Mucosa of descending colon (tissue), 3 donors: ENCODE measurements at regions not wholly inside any gene's neighbourhood (a gene's known extent, or its start where the extent isn't known, plus 50 kb on each side); places are given as distances from the start of the nearest gene placed in this dataset.

Experiments used
- ATAC-seq: fragments of 200-7000 bp; cut with Tn5 transposase; one replicate; pipeline ENCODE4 v1.9.1; 2020; ENCODE audit warnings: mild to moderate bottlenecking, moderate library complexity
- DNase-seq, 3 donors: peaks; one replicate each; pipeline ENCODE4 v3.0.0-alpha.2; 2020
- H3K36me3 ChIP-seq: fragments of 200-600 bp; one replicate; pipeline ENCODE4 v1.8.0; 2021; ENCODE audit warnings: low read depth, mild to moderate bottlenecking
- H3K4me1 ChIP-seq: fragments of 200-600 bp; one replicate; pipeline ENCODE4 v1.8.0; 2021; ENCODE audit warnings: low read depth, mild to moderate bottlenecking
- H3K4me3 ChIP-seq: fragments of 200-600 bp; one replicate; pipeline ENCODE4 v1.8.0; 2021; ENCODE audit warnings: mild to moderate bottlenecking
- H3K9me3 ChIP-seq: fragments of 200-600 bp; one replicate; pipeline ENCODE4 v1.8.0; 2021; ENCODE audit warnings: mild to moderate bottlenecking
- intact Hi-C, 2 donors: fragments of 100-400 bp; cut with DNase I in 1 of 2; cut with micrococcal nuclease in 1 of 2; formaldehyde crosslinking; loops; one replicate each; pipeline versions ENCODE4 v1.11.0 to v1.11.1; 2022; cut with DNase I, micrococcal nuclease
- TF ChIP-seq, protein P1 (sequence below): fragments of 200-600 bp; IDR thresholded peaks from one replicate; pipeline ENCODE4 v1.8.0; 2022; ENCODE audit warnings: antibody characterized with exemption, mild to moderate bottlenecking
- donor health status: DM: no; HTN: no; CAD: no; lungs with moderate emphysema.
- donor health status: DM: no; HTN: no; CAD: no.
- donor health status: DM: no; HTN: yes; CAD: no.

- Histone ChIP-seq H3K36me3 (no peaks in the 10 kb centered on the region), H3K4me3 (no peak overlapping the region), H3K4me1 (no peaks in the 10 kb centered on the region), H3K9me3 (no peaks in the 10 kb centered on the region)
- intact Hi-C loops: no loop called here
- TF ChIP-seq, protein P1, sequence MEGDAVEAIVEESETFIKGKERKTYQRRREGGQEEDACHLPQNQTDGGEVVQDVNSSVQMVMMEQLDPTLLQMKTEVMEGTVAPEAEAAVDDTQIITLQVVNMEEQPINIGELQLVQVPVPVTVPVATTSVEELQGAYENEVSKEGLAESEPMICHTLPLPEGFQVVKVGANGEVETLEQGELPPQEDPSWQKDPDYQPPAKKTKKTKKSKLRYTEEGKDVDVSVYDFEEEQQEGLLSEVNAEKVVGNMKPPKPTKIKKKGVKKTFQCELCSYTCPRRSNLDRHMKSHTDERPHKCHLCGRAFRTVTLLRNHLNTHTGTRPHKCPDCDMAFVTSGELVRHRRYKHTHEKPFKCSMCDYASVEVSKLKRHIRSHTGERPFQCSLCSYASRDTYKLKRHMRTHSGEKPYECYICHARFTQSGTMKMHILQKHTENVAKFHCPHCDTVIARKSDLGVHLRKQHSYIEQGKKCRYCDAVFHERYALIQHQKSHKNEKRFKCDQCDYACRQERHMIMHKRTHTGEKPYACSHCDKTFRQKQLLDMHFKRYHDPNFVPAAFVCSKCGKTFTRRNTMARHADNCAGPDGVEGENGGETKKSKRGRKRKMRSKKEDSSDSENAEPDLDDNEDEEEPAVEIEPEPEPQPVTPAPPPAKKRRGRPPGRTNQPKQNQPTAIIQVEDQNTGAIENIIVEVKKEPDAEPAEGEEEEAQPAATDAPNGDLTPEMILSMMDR: no peak
- ATAC-seq (no peak), DNase-seq (no peak)
Observed at GRCh38 chr19:28008695-28009094, 1204.3 kb downstream of the UQCRFS1 start.

- DNase-seq (no peak), ATAC-seq (no peak)
- TF ChIP-seq, protein P1: no peak
- intact Hi-C loops: no loop called here
- H3K36me3 ChIP-seq: no peaks in the 10 kb centered on the region
- H3K9me3 ChIP-seq: no peaks in the 10 kb centered on the region
- H3K4me1 ChIP-seq: no peaks in the 10 kb centered on the region
- H3K4me3 ChIP-seq: no peak overlapping the region
Observed at GRCh38 chr19:28003543-28003942, 1209.4 kb downstream of the UQCRFS1 start.

DNA sequence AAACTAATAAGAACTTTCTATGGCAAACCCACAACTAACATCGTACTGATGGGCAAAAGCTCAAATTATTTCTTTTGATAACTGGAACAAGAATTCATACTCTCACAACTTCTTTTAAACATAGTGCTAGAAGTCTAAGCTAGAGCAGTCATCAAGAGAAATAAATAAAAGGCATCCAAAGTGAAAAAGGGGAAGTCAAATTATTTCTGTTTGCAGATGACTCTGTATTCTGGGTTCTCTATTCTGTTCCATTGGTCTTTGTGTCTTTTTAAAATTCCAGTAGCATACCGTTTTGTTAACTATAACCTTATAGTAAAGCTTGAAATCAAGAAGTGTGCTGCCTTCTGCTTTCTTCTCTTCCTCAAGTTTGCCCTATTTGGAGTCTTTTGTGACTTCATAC lies 1215.9 kb downstream of the UQCRFS1 start:
- Histone ChIP-seq H3K9me3 (no peaks in the 10 kb centered on the region), H3K4me1 (no peaks in the 10 kb centered on the region), H3K4me3 (no peak overlapping the region), H3K36me3 (no peaks in the 10 kb centered on the region)
- TF ChIP-seq, protein P1: no peak
- DNase-seq (no peak), ATAC-seq (no peak)
- intact Hi-C loops: no loop called here

DNA sequence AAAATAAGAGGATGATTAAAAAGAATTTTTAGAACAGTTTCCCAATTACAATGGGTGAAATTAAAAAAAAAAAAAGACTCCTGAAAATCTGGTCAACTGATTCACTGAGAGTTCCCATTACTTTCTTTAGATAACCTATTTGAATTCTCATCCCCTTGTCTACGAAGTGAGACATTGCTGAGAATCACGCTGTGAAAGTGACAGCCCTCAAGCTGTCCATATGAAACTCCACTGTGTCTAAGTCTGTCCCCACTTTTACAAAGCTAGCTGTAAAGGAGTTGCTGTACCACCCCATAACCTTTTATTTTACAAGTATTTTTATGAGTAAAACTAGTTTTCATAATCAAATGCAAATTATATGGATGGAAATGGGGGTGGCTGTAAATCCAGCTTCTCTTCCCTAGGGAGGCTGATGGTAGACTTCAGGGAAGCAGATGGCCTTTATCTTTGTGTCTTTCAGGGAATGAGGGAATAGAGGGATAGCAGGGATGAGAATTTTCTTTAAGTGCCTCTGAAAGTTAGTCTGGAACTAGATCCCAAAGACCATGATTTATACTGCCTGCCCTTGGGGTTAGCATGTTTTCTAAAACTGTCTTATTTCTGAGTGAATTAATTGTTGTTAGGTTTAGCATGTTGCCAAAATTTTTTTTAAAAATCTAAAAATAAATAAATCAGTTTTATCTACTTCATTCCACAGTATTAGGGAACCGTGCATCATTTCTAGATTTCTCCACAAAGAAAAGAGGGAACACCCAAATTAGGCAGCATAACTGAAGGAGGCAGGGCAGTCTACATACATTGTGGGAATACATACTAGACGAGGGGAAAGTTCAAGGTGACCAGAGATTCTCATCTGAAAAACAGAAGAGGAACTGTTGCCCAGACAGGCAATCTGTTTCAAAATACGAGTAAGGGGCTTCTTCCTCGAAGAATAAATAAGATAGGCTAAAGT lies 1219.1 kb downstream of the UQCRFS1 start:
- no peaks in the 10 kb centered on the region for H3K36me3 ChIP-seq
- TF ChIP-seq, protein P1: no peak
- no peak for ATAC-seq

DNA sequence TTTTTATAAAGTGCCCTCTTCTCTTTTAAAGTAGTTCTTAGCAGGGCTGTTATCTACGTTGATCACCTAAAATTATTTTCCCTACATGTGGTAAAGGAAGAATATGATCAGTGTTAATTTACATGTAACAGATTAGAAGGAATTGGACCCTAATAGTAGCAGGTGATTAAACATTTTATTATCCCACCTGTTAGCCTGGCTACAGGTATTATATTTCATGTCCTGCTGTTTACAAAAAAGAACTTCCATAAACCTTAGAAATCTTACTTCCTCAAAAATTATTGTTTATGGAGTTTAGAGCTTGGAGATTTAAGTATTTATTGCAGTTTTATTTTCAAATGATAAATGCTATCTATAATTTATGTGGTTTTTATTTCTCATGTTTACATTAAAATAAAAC lies 1226.7 kb downstream of the UQCRFS1 start:
- DNase-seq (no peak), ATAC-seq (no peak)
- no peak overlapping the region for H3K4me3 ChIP-seq
- intact Hi-C loops: no loop called here
- H3K4me1 ChIP-seq: no peaks in the 10 kb centered on the region
- no peaks in the 10 kb centered on the region for H3K9me3 ChIP-seq
- H3K36me3 ChIP-seq: no peaks in the 10 kb centered on the region
- TF ChIP-seq, protein P1: no peak

More for the DNA sequence above, 1219.1 kb downstream of the UQCRFS1 start:
- Histone ChIP-seq H3K4me1 (no peaks in the 10 kb centered on the region), H3K4me3 (no peak overlapping the region), H3K9me3 (no peaks in the 10 kb centered on the region)
- intact Hi-C loops: no loop called here
- no peak for DNase-seq
